GM18498 (cell line): ENCODE measurements at regions not wholly inside any gene's neighbourhood (a gene's known extent, or its start where the extent isn't known, plus 50 kb on each side); places are given as distances from the start of the nearest gene placed in this dataset.
"Not testable (repeated sequence)": the region's sequence is repeated elsewhere in the genome, so short reads cannot be mapped to it uniquely, and the experiment has no call there.

ENCODE experiments used
- ATAC-seq: cut with Tn5 transposase; IDR thresholded peaks from one replicate; pipeline ENCODE4 v1.9.1; 2021; ENCODE audit warnings: mild to moderate bottlenecking, moderate library complexity; ENCODE audit not compliant: unreplicated experiment

DNA sequence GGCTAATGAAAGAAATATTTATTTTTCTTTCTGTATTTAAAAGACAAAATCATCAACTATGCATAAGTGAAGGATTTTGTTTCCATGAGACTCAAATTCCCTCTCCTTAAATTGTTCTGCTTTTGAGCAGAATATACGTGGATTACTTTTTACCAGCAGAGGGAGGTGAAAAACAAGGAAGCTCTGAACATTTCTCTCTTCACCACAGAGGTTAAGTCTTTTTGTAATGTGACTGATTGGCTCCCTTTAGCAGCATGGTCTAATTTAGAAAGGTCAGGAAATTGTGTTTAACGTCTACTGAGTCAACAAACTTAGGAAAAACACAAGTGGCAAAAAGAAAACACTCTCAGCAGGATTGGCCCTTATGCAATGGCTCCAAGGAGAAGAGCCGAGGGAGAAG is 55.1 kb upstream of the F9 start:
- ATAC-seq, result no peak

- ATAC-seq, result not testable (repeated sequence)
Measured at GRCh38 chrX:139461945-139462344, 68.6 kb upstream of the F9 start.

GRCh38 chrX:139454743-139455142 is 75.8 kb upstream of the F9 start:
- ATAC-seq, result no peak

- ATAC-seq, result no peak
Measured at GRCh38 chrX:139448996-139449395, 81.5 kb upstream of the F9 start.

DNA sequence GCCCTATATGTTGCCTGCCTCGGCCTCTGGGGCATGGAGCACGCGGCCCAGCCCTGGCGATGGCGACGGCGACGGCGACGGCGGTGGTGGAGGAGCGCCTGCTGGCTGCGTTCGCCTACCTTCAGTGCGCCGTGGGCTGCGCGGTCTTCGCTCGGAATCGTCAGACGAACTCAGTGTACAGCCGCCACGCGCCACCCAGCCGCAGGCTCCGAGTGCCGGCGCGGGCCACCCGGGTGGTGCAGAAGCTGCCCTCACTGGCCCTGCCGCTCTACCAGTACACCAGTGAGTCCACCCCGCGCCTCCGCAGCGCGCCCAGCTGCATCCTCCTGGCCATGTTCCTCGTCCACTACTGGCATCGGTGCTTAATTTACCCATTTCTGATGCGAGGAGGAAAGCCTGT is 83.7 kb upstream of the F9 start:
- ATAC-seq, result no peak

GRCh38 chrX:139429913-139430312 is 100.6 kb upstream of the F9 start:
- no peak for ATAC-seq

DNA sequence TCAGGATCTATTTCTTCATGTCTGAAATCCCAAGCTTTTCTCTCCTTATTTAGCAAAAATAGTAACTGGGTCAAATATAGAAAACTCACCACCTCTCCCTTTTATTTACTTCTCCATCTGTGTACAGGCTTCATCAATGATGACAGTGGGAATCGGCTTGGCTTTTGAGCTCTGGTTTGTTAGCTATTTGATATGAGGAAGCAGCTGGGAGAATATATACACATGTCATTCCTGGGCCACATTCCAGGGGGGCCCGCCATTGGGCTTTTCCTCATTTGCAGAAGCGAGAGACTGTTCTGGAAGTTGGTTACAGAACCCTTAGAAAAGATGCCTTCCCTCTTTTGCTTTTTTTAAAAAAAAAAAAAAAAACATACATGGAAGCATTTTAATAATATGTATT is 107.4 kb upstream of the F9 start:
- ATAC-seq, result no peak

- ATAC-seq, result not testable (repeated sequence)
Measured at GRCh38 chrX:139398258-139398657, 132.3 kb upstream of the F9 start.

- ATAC-seq, result no peak
Measured at GRCh38 chrX:139388254-139388653, 142.3 kb upstream of the F9 start.

DNA sequence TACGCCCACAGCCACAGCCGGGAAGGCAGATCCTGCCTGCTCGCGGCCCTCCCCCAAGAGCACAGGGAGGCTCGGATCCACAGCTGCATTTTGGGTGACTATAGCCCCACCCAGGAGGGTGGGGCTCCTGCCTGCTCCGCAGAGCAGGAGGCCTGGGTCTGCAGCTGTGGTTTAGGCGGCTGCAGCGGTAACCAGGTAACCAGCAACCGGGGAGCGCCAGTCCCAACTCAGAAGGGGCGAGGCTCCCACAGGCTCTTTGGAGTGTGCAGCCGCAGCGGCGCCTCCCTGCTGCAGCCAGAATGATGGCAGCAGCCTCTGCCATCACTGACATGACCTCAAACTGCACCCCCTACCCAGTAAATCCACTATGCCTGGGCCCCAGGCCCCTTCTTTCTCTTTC is 148.0 kb upstream of the F9 start:
- ATAC-seq, result no peak

- not testable (repeated sequence) for ATAC-seq
Measured at GRCh38 chrX:139376547-139376946, 154.0 kb upstream of the F9 start.

GRCh38 chrX:139360356-139360755 is 170.2 kb upstream of the F9 start:
- no peak for ATAC-seq

DNA sequence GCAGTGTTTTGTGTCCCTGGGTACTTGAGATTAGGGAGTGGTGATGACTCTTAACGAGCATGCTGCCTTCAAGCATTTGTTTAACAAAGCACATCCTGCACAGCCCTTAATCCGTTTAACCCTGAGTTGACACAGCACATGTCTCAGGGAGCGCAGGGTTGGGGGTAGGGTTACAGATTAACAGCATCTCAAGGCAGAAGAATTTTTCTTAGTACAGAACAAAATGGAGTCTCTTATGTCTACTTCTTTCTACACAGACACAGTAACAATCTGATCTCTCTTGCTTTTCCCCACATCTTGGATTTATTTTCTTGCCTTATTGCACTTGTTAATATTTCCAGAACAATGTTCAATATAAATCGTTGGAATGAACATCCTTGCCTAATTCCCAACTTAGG is 187.9 kb upstream of the F9 start:
- ATAC-seq, result not testable (repeated sequence)

DNA sequence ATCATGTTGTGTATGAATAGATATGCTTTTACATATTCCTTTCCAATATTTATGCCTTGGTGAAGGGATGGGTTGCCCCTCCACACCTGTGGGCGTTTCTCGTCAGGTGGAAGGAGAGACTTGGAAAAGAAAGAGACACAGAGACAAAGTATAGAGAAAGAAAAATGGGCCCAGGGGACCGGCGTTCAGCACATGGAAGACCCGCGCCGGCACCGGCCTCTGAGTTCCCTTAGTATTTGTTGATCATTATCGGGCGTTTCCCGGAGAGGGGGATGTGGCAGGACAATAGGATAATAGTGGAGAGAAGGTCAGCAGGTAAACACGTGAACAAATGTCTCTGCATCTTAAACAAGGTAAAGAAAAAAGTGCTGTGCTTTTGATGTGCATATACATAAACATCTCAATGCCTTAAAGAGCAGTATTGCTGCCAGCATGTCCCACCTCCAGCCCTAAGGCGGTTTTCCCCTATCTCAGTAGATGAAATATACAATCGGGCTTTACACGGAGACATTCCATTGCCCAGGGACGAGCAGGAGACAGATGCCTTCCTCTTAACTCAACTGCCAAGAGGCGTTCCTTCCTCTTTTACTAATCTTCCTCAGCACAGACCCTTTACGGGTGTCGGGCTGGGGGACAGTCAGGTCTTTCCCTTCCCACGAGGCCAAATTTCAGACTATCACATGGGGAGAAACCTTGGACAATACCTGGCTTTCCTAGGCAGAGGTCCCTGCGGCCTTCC is 188.5 kb upstream of the F9 start:
- not testable (repeated sequence) for ATAC-seq

- ATAC-seq, result no peak
Measured at GRCh38 chrX:139332441-139332840, 198.1 kb upstream of the F9 start.

- no peak for ATAC-seq
Measured at GRCh38 chrX:139327355-139327754, 203.2 kb upstream of the F9 start.

DNA sequence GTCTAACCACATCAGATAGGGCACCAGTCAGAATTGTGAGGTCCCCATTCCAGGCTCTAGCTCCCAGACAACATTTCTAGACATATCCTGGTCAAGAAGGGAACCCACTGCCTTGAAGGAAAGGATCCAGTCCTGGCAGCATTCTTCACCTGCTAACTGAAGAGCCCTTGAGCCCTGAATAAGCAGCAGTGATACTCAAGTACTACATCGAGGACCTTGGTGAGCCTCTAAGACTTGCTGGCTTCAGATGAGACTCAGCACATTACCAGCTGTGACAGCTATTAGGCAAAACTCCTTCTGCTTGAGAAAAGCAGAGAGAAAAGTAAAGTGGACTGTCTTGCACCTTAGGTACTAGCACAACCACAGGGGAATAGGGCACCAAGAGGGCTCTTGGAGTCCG is 205.8 kb upstream of the F9 start:
- no peak for ATAC-seq

DNA sequence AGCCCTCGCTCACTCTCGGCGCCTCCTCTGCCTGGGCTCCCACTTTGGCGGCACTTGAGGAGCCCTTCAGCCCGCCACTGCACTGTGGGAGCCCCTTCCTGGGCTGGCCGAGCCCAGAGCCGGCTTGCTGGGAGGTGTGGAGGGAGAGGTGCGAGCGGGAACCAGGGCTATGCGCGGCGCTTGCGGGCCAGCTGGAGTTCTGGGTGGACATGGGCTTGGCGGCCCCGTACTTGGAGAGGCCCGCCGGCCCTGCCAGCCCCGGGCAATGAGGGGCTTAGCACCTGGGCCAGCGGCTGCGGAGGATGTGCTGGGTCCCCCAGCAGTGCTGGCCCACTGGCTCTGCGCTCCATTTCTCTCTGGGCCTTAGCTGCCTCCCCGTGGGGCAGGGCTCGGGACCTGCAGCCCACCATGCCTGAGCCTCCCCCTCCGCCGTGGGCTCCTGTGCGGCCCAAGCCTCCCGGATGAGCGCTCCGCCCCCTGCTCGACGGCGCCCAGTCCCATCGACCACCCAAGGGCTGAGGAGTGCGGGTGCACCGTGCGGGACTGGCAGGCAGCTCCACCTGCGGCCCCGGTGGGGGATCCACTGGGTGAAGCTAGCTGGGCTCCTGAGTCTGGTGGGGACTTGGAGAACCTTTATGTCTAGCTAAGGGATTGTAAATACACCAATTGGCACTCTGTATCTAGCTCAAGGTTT is 209.7 kb upstream of the F9 start:
- ATAC-seq, result not testable (repeated sequence)

- ATAC-seq, result not testable (repeated sequence)
Measured at GRCh38 chrX:139306675-139307074, 223.9 kb upstream of the F9 start.

GRCh38 chrX:139304471-139304870 is 226.1 kb upstream of the F9 start:
- ATAC-seq, result no peak

- ATAC-seq, result no peak
Measured at GRCh38 chrX:139299309-139299708, 231.2 kb upstream of the F9 start.

DNA sequence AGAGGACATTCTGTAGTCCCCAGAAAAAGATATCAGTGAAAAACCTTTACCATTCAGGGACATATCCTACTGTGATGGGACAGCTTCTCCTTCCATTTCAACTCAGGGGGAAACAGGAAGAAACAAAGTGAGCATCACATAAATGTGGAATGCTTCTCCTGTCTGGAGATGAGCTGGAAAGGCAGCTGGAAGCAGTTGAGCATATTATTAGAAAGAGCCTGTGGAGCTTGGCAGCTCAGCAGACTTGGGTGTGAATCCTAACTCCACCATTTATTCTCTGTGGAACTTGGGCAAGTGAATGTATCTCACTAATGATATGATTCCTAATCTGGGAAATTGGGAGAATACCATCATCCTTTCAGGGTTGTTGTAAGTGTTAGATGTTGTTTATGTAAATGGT is 232.1 kb upstream of the F9 start:
- ATAC-seq, result no peak

DNA sequence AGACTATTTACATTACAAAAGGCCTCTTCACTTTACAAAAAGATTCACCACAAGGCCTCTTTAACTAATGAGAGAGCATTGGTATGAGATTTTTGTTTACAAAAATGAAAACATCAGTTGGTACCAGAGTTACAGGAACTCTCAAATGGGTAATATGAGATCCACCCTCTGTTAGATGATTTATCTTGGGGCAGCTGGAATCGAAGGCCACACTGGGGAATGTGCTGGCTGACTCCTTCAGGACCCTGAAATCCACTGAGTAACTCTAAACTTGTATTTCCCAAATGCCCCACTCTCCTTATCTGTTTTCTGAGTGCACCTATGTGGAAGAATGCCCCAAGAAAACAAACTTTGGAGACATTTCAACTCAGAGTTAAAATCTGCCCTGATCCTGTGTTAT is 232.9 kb upstream of the F9 start:
- no peak for ATAC-seq
